ENCODE measurements at regions not wholly inside any gene's neighbourhood (a gene's known extent, or its start where the extent isn't known, plus 50 kb on each side); places are given as distances from the start of the nearest gene placed in this dataset.

GRCh38 chr4:138113819-138114400 lies 128.2 kb downstream of the SLC7A11 start:
- TF ChIP-seq, protein P1, sequence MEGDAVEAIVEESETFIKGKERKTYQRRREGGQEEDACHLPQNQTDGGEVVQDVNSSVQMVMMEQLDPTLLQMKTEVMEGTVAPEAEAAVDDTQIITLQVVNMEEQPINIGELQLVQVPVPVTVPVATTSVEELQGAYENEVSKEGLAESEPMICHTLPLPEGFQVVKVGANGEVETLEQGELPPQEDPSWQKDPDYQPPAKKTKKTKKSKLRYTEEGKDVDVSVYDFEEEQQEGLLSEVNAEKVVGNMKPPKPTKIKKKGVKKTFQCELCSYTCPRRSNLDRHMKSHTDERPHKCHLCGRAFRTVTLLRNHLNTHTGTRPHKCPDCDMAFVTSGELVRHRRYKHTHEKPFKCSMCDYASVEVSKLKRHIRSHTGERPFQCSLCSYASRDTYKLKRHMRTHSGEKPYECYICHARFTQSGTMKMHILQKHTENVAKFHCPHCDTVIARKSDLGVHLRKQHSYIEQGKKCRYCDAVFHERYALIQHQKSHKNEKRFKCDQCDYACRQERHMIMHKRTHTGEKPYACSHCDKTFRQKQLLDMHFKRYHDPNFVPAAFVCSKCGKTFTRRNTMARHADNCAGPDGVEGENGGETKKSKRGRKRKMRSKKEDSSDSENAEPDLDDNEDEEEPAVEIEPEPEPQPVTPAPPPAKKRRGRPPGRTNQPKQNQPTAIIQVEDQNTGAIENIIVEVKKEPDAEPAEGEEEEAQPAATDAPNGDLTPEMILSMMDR (IDR thresholded peaks at IDR 0.05): no peak
- no peak for TF ChIP-seq EP300 (IDR thresholded peaks at IDR 0.05)
- TF ChIP-seq POLR2AphosphoS5 (IDR thresholded peaks at IDR 0.05): no peak
- no peak for TF ChIP-seq POLR2A (IDR thresholded peaks at IDR 0.05)

All from suprapubic skin (tissue), 4 donors.